ENCODE measurements at regions not wholly inside any gene's neighbourhood (a gene's known extent, or its start where the extent isn't known, plus 50 kb on each side); places are given as distances from the start of the nearest gene placed in this dataset.

DNA sequence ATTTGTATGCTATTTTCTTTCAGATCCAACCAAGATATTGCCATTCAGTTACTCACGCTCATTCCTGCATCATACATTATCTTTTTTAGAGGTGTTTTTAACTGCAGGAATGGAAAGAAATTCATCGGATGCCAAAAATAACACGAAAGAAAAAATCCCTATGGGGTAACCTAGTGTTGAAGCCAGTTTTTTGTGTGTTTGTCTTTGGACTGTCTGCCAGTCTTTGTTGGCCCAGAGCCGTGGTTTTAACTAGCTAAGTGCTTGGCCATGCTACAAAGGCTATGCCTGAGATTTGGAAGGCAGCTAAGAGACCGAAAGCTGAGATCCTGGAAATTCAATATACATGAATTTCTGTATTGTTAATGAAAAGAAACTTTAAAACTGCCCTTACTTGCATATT is 309.8 kb upstream of the CNTN5 start:
- Histone ChIP-seq H3K4me3 (ENCODE audit: insufficient read depth, low read depth, low read length) (no peak overlapping the region), H3K4ac (ENCODE audit: low read depth, low read length) (no peak overlapping the region), H4K5ac (ENCODE audit: low read depth, low read length) (no peak overlapping the region), H3K56ac (ENCODE audit: extremely low read depth, insufficient read depth, low read length) (no peak overlapping the region), H3K18ac (ENCODE audit: low read depth, low read length) (no peak overlapping the region), H2BK15ac (ENCODE audit: low read depth, low read length) (no peak overlapping the region), H4K91ac (ENCODE audit: insufficient read depth, low read depth, low read length) (no peak overlapping the region), H3K23ac (ENCODE audit: low read depth, low read length) (no peak overlapping the region), H3K14ac (replicated peaks; ENCODE audit: low read depth, low read length) (no peak overlapping the region), H3K27ac (ENCODE audit: insufficient read depth, low read length) (no peak overlapping the region), H2AK9ac (replicated peaks; ENCODE audit: low read depth, low read length, poor library complexity) (no peak overlapping the region), H2AFZ (replicated peaks; ENCODE audit: low read length, poor library complexity) (no peak overlapping the region), H3K27me3 (ENCODE audit: control insufficient read depth, insufficient read depth, low read length) (no peaks in the 10 kb centered on the region), H4K8ac (ENCODE audit: low read depth in 2 of 2, low read length in 2 of 2) (no peak overlapping the region), H3K9me3 (ENCODE audit: control insufficient read depth, insufficient read depth, low read length) (peaks cover 3% of the 10 kb centered on the region), H2BK120ac (ENCODE audit: low read depth, low read length) (no peak overlapping the region), H3K9me1 (ENCODE audit: insufficient read depth, low read length) (no peaks in the 10 kb centered on the region), H3K79me1 (ENCODE audit: low read depth in 1 of 2, low read length in 2 of 2) (no peaks in the 10 kb centered on the region), H2AK5ac (ENCODE audit: low read depth, low read length) (no peak overlapping the region), H2BK20ac (ENCODE audit: low read depth, low read length) (no peak overlapping the region), H4K20me1 (ENCODE audit: insufficient read depth, low read length) (no peaks in the 10 kb centered on the region), H3K4me1 (ENCODE audit: control insufficient read depth, insufficient read depth, low read length) (no peaks in the 10 kb centered on the region), H2BK5ac (ENCODE audit: low read depth, low read length, poor library complexity, severe bottlenecking) (no peak overlapping the region), H3K36me3 (ENCODE audit: control insufficient read depth, insufficient read depth, low read length) (no peaks in the 10 kb centered on the region), H3K4me2 (ENCODE audit: low read depth, low read length) (no peak overlapping the region), H3K9ac (ENCODE audit: low read depth, low read length) (no peak overlapping the region)
- dilution Hi-C loops (cut with HindIII; ENCODE audit: low sequenced_read_pairs, unreplicated experiment) (no loop called here), in situ Hi-C loops (cut with MboI; ENCODE audit: low sequenced_read_pairs) (no loop called here), intact Hi-C loops (cut with micrococcal nuclease) (no loop called here)
- no TSS peak for BruUV-seq (replicated peaks)
- DNase-seq (no peak), ATAC-seq (ENCODE audit: low read depth) (no peak)
- ChIA-PET POLR2A (ENCODE audit: unreplicated experiment) (no interaction called here), CTCF (interaction anchor here (0.6 kb wide), 1 partner anchor 413 kb away, joined by 3 read pairs; no protein-coding TSS in a partner anchor)
- TF ChIP-seq BHLHE40 (IDR thresholded peaks at IDR 0.05; ENCODE audit: low read depth, low read length) (no peak), CHD1 (IDR thresholded peaks at IDR 0.05; ENCODE audit: low read depth, low read length) (no peak), POLR2A (IDR thresholded peaks at IDR 0.05; ENCODE audit: low read depth, low read length) (no peak), RAD21 (IDR thresholded peaks at IDR 0.05; ENCODE audit: low read length) (no peak), MAFK (IDR thresholded peaks at IDR 0.05; ENCODE audit: low read depth, low read length) (no peak), MAZ (IDR thresholded peaks at IDR 0.05; ENCODE audit: borderline replicate concordance, low read depth, low read length) (no peak), NFE2L2 (IDR thresholded peaks at IDR 0.05; ENCODE audit: low read depth, low read length) (no peak), MXI1 (IDR thresholded peaks at IDR 0.05; ENCODE audit: borderline replicate concordance, low read depth, low read length) (no peak), RFX5 (IDR thresholded peaks at IDR 0.05; ENCODE audit: low read depth, low read length) (no peak), CEBPB (IDR thresholded peaks at IDR 0.05; ENCODE audit: low read depth, low read length) (no peak), SMC3 (IDR thresholded peaks at IDR 0.05; ENCODE audit: low read depth, low read length) (no peak), RCOR1 (IDR thresholded peaks at IDR 0.05; ENCODE audit: insufficient replicate concordance, low read length) (no peak), FOS (IDR thresholded peaks at IDR 0.05; ENCODE audit: low read depth, low read length) (no peak)
- TF ChIP-seq, protein P1, sequence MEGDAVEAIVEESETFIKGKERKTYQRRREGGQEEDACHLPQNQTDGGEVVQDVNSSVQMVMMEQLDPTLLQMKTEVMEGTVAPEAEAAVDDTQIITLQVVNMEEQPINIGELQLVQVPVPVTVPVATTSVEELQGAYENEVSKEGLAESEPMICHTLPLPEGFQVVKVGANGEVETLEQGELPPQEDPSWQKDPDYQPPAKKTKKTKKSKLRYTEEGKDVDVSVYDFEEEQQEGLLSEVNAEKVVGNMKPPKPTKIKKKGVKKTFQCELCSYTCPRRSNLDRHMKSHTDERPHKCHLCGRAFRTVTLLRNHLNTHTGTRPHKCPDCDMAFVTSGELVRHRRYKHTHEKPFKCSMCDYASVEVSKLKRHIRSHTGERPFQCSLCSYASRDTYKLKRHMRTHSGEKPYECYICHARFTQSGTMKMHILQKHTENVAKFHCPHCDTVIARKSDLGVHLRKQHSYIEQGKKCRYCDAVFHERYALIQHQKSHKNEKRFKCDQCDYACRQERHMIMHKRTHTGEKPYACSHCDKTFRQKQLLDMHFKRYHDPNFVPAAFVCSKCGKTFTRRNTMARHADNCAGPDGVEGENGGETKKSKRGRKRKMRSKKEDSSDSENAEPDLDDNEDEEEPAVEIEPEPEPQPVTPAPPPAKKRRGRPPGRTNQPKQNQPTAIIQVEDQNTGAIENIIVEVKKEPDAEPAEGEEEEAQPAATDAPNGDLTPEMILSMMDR (conservative IDR thresholded peaks at IDR 0.05; ENCODE audit: low read depth, low read length), result no peak
- TF ChIP-seq, protein P2, sequence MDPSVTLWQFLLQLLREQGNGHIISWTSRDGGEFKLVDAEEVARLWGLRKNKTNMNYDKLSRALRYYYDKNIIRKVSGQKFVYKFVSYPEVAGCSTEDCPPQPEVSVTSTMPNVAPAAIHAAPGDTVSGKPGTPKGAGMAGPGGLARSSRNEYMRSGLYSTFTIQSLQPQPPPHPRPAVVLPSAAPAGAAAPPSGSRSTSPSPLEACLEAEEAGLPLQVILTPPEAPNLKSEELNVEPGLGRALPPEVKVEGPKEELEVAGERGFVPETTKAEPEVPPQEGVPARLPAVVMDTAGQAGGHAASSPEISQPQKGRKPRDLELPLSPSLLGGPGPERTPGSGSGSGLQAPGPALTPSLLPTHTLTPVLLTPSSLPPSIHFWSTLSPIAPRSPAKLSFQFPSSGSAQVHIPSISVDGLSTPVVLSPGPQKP (IDR thresholded peaks at IDR 0.05; ENCODE audit: borderline replicate concordance, low read depth, low read length), result no peak
- TF ChIP-seq, protein P3, sequence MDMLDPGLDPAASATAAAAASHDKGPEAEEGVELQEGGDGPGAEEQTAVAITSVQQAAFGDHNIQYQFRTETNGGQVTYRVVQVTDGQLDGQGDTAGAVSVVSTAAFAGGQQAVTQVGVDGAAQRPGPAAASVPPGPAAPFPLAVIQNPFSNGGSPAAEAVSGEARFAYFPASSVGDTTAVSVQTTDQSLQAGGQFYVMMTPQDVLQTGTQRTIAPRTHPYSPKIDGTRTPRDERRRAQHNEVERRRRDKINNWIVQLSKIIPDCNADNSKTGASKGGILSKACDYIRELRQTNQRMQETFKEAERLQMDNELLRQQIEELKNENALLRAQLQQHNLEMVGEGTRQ (IDR thresholded peaks at IDR 0.05; ENCODE audit: low read depth, low read length), result no peak
- WGBS, 2 experiments (ENCODE audit: extremely low coverage in 2 of 2, insufficient read length in 1 of 2), result 0% methylated on average over 1 of the region's 5 CpGs; no CpG with 5 or more reads in 1 of the 2 experiments

Measured in IMR-90 (cell line).